HepG2 (cell line): ENCODE measurements at regions not wholly inside any gene's neighbourhood (a gene's known extent, or its start where the extent isn't known, plus 50 kb on each side); places are given as distances from the start of the nearest gene placed in this dataset.

Experiments used
- ATAC-seq: fragments of 200-7000 bp; cut with Tn5 transposase; 3 replicates; pipeline ENCODE4 v1.9.1; 2020; ENCODE audit warnings: mild to moderate bottlenecking, moderate library complexity
- BruUV-seq: library from RNA; stranded (reverse); fragments of 400-500 nt; replicated peaks from 2 replicates; lab custom pipeline; 2021; lab: Mats Ljungman, UMichigan
- CTCF ChIA-PET: fragments of 300-600 bp; formaldehyde crosslinking; extraction: SDS; loops from one replicate; lab custom pipeline; 2021; ENCODE audit warnings: low total read pairs, inconsistent platforms, low intra/inter-chr PET ratio; lab: Yijun Ruan, JAX
- POLR2A ChIA-PET: fragments of 350-600 bp; sonication (Branson Sonifier 250); formaldehyde crosslinking; loops from one replicate; lab custom pipeline; 2020; ENCODE audit warnings: antibody characterized with exemption, inconsistent platforms; lab: Yijun Ruan, JAX
- DNase-seq: peaks from one replicate; pipeline ENCODE4 v3.0.0-alpha.2; 2015; ENCODE audit warnings: low spot score
- FAIRE-seq: peaks from 3 replicates; lab custom pipeline; 2011; peaks lifted over from hg19 to GRCh38; lab: Jason Lieb, UNC
- H2AFZ ChIP-seq: one replicate; pipeline ENCODE4 v1.6.1; 2011; ENCODE audit warnings: low read length, inconsistent platforms
- H3K27ac ChIP-seq: fragments of 300-600 bp; 3 replicates; pipeline ENCODE4 v1.8.0; 2011; ENCODE audit warnings: mixed run types, mild to moderate bottlenecking, mixed read lengths, low read length, inconsistent platforms; ENCODE audit not compliant: insufficient read depth; ENCODE audit errors: extremely low read length
- H3K27me3 ChIP-seq, 2 experiments: fragments of 200-600 bp in 1 of 2; 2 replicates in 1 of 2; 3 replicates in 1 of 2; pipeline versions ENCODE4 v1.6.0 to v1.8.0; 2011; ENCODE audit warnings: low read length in 2 of 2, mild to moderate bottlenecking in 2 of 2, moderate library complexity in 2 of 2, inconsistent platforms in 1 of 2; ENCODE audit not compliant: insufficient read depth in 2 of 2, control insufficient read depth in 1 of 2
- H3K36me3 ChIP-seq, 2 experiments: fragments of 200-600 bp in 1 of 2; replicated peaks in 1 of 2; 2 replicates in 1 of 2; 3 replicates in 1 of 2; pipeline versions ENCODE4 v1.5.1 to v1.8.0; 2011; ENCODE audit warnings: low read length in 2 of 2, inconsistent platforms in 1 of 2; ENCODE audit not compliant: insufficient read depth in 2 of 2, control insufficient read depth in 1 of 2
- H3K4me1 ChIP-seq: 2 replicates; pipeline ENCODE4 v1.5.1; 2012; ENCODE audit warnings: low read length, inconsistent platforms; ENCODE audit not compliant: insufficient read depth
- H3K4me2 ChIP-seq: 2 replicates; pipeline ENCODE4 v1.6.0; 2011; ENCODE audit warnings: low read depth, low read length, inconsistent platforms
- H3K4me3 ChIP-seq, 3 experiments: fragments of 200-600 bp in 1 of 3; sonication (generic), shearing (Covaris generic) in 1 of 3; replicated peaks in 1 of 3; 2 replicates each; pipeline ENCODE4 v1.5.1; 2011 to 2016; ENCODE audit warnings: low read length in 3 of 3, inconsistent platforms in 2 of 3, low read depth in 2 of 3, mild to moderate bottlenecking in 2 of 3, control low read depth in 1 of 3, mixed read lengths in 1 of 3; ENCODE audit not compliant: insufficient read depth in 1 of 3
- H3K79me2 ChIP-seq: one replicate; pipeline ENCODE4 v1.6.1; 2011; ENCODE audit warnings: low read length, inconsistent platforms; ENCODE audit not compliant: insufficient read depth
- H3K9ac ChIP-seq: 2 replicates; pipeline ENCODE4 v1.6.0; 2011; ENCODE audit warnings: mild to moderate bottlenecking, low read depth, low read length, inconsistent platforms; ENCODE audit not compliant: insufficient read depth
- H3K9me3 ChIP-seq: 2 replicates; pipeline ENCODE4 v1.5.1; 2012; ENCODE audit warnings: mild to moderate bottlenecking, low read length
- H4K20me1 ChIP-seq: 2 replicates; pipeline ENCODE4 v1.6.0; 2011; ENCODE audit warnings: inconsistent platforms, mild to moderate bottlenecking, low read length, moderate library complexity; ENCODE audit not compliant: insufficient read depth
- CBFB ChIP-seq: sonication (generic); formaldehyde crosslinking; IDR thresholded peaks from 2 replicates; pipeline ENCODE4 v1.4.0; 2020; ENCODE audit warnings: missing genetic modification reagents
- CCAR2 ChIP-seq: fragments of 200-400 bp; formaldehyde crosslinking; optimal IDR thresholded peaks from 2 replicates; pipeline ENCODE3; 2018; ENCODE audit warnings: low read depth, mild to moderate bottlenecking, low read length, moderate library complexity
- RBAK ChIP-seq: sonication (generic); formaldehyde crosslinking; IDR thresholded peaks from 2 replicates; pipeline ENCODE4 v1.5.1; 2020; ENCODE audit warnings: mild to moderate bottlenecking, missing genetic modification reagents
- WGBS: methylation state at CpG from one replicate; pipeline ENCODE4 v1.1.6; 2017; ENCODE audit warnings: low lambda C conversion rate; 5-methylcytosine and 5-hydroxymethylcytosine counted together
- in situ Hi-C: cut with HindIII; loops from 2 replicates; pipeline ENCODE4 v1.10.0; 2017; ENCODE audit warnings: low pct_unique_long_range_greater_than_20kb; ENCODE audit not compliant: extremely low pct_ligation_motif_present
- intact Hi-C: fragments of 100-400 bp; cut with micrococcal nuclease; formaldehyde crosslinking; loops from one replicate; pipeline ENCODE4 v1.10.0; 2022; ENCODE audit not compliant: unreplicated experiment

DNA sequence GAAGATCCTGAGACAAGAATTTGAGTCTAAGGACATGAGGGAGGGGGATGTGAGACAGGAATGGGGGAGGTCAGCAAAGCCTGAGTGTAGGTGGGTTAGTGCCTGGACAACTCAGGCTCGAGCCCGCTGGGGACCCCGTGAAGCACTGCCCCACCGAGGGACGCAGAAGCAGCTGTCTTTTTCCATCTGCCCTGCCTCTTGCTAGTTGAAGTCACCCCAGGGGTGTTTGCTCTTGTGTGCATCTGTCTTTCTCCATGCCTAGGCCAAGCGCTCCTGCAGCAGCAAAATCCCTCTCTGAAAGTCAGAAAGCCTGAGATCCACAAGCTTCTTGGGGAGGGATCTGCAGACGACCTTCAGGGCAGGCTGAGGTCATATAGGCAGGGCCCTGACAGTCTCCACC is 79.0 kb upstream of the CELF2 start:
- in situ Hi-C loops: no loop called here
- H4K20me1 ChIP-seq: no peaks in the 10 kb centered on the region
- H3K9me3 ChIP-seq: no peaks in the 10 kb centered on the region; the same call in 1 of the 2 replicates
- H3K79me2 ChIP-seq: no peaks in the 10 kb centered on the region
- no peak overlapping the region for H2AFZ ChIP-seq
- WGBS: 12% methylated on average over 7 of the region's 7 CpGs
- ATAC-seq: no peak
- no TSS peak for BruUV-seq
- TF ChIP-seq RBAK: no peak
- TF ChIP-seq, all 625 proteins: peak for 0
- Histone ChIP-seq H3K27ac (no peak overlapping the region), H3K4me2 (no peak overlapping the region), H3K27me3 (no peaks in the 10 kb centered on the region), H3K4me1 (no peaks in the 10 kb centered on the region), H3K36me3 (no peaks in the 10 kb centered on the region), H3K9ac (no peak overlapping the region), H3K4me3 (no peak overlapping the region)
- POLR2A ChIA-PET: no interaction called here
- CTCF ChIA-PET: no interaction called here
- FAIRE-seq (no peak), DNase-seq (no peak)
- intact Hi-C loops: no loop called here

DNA sequence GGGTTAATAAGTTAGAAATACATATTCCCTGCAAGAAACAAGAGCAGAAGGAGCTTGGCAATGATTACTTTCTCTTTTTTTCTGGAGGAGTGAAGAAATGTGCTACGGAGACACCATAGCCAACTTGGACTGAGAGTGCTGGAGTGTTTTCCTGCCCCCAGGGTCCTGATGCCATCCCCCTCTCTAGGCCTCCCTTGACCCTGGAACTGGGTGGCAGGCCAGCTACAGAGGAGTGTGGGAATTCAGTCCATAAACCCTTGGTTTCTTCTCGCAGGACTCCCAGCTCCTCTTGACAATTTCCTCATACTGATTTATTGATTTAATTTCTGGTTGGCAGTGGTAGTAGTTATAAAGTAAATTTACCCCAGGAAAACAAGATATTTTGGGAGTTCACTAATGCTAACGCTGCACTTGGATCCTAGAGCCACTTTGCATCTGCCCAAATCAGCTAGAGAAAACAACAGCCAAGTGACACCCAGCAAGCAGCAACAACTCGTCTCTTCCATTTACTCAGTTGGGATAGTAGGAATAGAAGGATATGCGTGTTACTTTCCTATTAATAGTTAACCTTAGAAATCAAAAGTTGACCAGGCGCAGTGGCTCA is 76.4 kb upstream of the CELF2 start:
- H3K27ac ChIP-seq: no peak overlapping the region
- ATAC-seq (no peak), FAIRE-seq (no peak), DNase-seq (no peak)
- H3K9ac ChIP-seq: no peak overlapping the region
- intact Hi-C loops (no loop called here), in situ Hi-C loops (no loop called here)
- POLR2A ChIA-PET: no interaction called here
- whole genome bisulfite sequencing: 8% methylated on average over 6 of the region's 6 CpGs
- H3K9me3 ChIP-seq: peaks cover 15% of the 10 kb centered on the region; the same call in 1 of the 2 replicates
- H3K27me3 ChIP-seq: no peaks in the 10 kb centered on the region
- H3K79me2 ChIP-seq: no peaks in the 10 kb centered on the region
- no peaks in the 10 kb centered on the region for H4K20me1 ChIP-seq
- CTCF ChIA-PET: no interaction called here
- H2AFZ ChIP-seq: no peak overlapping the region
- no peaks in the 10 kb centered on the region for H3K4me1 ChIP-seq
- H3K36me3 ChIP-seq: no peaks in the 10 kb centered on the region
- TF ChIP-seq CCAR2 (no peak), CBFB (CRISPR knock-in tag) (no peak)
- BruUV-seq: no TSS peak
- no peak overlapping the region for H3K4me2 ChIP-seq
- H3K4me3 ChIP-seq: no peak overlapping the region
